Stimulated activated CD4-positive, alpha-beta T cell treated with anti-CD3 and anti-CD28 coated beads, Interleukin-1b, Interleukin-23, amount 100 ng/mL, for 4 hours (primary cell): ENCODE measurements at regions not wholly inside any gene's neighbourhood (a gene's known extent, or its start where the extent isn't known, plus 50 kb on each side); places are given as distances from the start of the nearest gene placed in this dataset.
"Not testable (repeated sequence)": the region's sequence is repeated elsewhere in the genome, so short reads cannot be mapped to it uniquely, and the experiment has no call there.

Source experiments
- DNase-seq, 2 donors: peaks; one replicate each; pipeline ENCODE4 v3.0.0-alpha.2; 2020; ENCODE audit warnings: low read depth in 2 of 2

DNA sequence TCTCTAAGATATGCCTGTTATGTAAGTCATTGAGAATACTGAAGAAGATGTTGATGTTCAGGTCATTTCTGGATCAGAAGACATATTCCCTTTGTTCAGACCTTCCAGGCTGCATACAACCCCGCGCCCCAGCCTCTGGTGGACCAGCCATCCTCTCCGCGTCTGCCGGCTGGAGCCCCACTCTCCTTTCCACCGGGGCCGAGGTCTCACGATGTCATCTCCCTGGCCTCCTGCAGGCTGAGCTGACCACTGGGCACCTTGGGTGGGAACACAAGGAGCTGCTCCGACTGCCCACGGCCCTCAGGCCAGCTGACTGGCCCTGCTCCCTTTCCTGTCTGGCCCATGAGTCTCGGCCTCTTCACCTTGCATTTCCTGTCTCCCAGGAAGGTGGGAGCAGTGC lies 124.6 kb downstream of the SHANK2 start:
- DNase-seq: no peak

DNA sequence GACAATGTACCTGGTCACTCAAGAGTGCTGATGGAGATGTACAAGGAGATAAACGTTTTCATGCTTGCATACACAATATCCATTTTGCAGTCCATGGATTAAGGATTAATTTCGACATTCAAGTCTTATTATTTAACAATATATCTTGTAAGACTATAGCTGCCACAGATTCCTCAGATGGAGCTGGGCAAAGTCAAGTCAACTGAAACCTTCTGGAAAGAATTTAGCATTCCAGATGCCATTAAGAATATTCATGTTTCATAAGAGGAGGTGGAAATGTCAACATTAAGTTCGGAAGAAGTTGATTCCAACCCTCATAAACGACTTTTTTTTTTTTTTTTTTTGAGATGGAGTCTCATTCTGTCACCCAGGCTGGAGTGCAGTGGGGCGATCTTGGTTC lies 126.0 kb downstream of the SHANK2 start:
- not testable (repeated sequence) for DNase-seq

DNA sequence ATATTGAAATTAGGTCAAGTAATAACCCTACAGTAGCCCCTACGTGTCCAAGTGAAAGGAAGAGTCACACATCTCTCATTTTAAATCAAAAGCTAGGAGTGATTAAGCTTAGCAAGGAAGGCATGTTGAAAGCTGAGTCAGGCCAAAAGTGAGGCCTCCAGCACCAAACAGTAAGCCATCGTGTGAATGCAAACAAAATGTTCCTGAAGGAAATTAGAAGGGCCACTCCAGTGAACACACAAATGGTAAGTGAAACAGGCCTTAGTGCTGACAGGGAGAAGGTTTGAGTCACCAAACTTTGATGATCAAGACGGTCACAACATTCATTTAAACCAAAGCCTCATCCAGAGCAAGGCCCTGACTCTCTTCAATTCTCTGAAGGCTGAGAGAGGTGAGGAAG lies 127.2 kb downstream of the SHANK2 start:
- DNase-seq: no peak

DNA sequence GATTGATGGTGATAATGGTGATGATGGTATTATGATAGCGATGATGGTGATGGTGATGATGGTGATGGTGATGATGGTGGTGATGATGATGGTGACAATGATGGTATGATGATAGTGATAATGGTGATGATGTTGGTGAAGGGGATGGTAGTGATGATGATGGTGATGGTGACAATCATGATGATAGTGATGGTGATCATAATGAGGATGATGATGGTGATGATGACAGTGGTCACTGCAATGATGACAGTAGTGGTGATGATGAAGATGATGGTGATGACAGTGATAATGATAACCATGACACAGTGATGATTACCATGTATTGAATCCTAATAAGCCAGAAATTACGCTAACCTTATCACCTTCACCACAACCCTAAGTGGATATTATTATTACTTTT lies 128.2 kb downstream of the SHANK2 start:
- no peak for DNase-seq

DNA sequence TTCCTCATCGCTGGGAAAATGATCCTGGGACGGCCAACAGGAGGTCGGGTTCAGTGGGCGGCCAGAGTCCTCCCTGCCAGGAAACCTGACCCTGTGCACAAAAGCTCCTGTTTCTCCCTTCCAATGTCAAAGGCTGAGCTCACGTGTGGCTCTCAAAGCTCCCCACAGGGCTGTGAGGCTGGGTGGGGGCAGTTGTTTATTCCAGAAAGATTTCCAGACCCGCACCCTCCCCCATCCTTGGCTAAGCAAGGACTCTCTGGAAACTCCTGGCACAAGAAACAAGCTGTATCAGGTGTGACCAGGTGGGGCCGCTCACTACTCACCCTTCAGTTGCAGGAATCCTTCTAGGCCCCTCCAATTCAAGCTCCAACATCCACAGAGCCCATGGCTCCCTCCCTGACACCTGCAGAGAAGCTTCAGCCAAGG lies 131.9 kb downstream of the SHANK2 start:
- DNase-seq: no peak

DNA sequence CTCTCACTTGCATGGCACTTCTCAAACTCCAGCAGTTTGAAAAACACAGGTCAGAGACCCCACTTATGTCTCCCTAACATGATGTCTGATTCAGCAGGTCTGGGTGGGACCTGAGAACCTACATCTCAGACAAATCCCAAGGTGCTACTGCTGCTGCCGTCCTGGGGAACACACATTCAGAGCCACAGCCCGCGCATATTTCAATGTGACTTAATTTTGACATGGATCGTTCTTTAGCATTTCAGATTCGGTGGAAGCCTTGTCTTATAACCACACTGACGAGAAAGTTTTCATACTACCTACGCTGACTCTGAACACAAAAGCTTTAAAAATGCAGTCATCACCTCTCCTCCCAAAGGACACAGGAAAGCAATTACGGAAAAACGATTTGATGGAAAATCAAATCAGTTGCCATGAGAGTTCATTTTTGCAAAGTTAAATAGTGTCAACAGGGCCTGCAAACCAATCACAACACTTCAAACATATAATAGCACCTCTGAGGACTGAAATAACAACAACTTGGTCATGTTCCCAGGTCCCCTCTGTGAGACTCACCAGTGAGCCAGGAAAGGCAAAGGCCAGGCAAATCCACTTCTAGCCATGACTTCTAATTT lies 132.6 kb downstream of the SHANK2 start:
- no peak for DNase-seq

DNA sequence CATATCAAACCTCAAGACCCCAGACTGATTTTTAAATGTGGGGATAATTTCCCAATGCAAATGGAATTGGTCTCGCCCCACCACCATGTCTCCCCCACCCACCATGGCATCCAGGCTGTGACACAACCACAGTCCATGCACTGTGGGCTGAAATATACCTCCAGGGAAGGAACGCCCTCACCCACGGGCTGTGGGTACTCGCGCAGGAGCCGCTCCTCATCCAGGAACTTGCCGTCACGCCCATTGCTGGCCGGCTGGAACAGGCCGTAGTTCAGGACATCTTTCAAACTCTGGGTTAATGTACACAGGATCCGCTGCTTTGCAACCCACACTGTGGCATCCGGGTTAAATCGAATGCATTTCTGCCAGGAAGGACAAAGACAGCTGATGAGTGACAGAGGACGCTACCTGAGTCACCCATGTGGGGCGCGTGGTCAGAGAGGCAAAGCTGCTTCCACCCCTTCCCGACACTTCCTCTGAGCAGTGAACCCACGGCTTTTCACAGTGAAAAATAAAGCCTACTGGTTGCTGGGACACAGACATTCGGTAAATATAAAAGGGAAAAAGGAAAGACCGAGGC lies 133.6 kb downstream of the SHANK2 start:
- no peak for DNase-seq

DNA sequence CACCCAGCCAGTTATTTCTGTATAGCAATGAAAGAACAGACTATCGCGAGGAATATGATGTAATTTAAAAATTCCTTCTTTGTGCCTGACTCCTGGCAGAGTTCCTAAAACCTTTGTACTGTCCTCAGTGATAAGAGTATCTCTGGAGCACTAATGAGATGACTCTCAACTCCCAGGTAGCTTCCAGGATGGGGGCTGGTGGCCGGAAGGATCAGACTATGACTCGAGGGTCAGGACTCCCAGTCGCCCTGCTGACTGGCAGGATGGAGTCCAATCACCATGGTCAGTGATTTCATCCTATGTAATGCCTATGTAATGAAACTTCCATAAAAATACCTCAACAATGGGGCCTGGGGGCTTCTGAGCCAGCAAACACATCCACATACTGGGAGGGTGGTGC lies 135.1 kb downstream of the SHANK2 start:
- no peak for DNase-seq

DNA sequence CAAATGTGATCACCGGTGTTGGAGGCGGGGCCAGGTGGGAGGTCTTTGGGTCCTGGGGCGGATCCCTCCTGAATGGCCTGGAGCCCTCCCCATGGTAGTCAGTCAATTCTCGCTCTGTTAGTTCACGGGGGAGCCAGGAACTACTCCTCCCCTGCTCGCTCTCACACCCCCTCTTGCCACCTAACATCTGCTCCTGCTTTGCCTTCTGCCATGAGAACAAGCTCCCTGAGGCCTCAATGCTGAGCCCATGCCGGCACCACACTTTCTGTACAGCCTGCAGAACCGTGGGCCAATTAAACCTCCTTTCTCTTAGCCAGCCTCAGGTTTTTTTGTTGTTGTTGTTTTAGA lies 135.7 kb downstream of the SHANK2 start:
- DNase-seq: no peak

DNA sequence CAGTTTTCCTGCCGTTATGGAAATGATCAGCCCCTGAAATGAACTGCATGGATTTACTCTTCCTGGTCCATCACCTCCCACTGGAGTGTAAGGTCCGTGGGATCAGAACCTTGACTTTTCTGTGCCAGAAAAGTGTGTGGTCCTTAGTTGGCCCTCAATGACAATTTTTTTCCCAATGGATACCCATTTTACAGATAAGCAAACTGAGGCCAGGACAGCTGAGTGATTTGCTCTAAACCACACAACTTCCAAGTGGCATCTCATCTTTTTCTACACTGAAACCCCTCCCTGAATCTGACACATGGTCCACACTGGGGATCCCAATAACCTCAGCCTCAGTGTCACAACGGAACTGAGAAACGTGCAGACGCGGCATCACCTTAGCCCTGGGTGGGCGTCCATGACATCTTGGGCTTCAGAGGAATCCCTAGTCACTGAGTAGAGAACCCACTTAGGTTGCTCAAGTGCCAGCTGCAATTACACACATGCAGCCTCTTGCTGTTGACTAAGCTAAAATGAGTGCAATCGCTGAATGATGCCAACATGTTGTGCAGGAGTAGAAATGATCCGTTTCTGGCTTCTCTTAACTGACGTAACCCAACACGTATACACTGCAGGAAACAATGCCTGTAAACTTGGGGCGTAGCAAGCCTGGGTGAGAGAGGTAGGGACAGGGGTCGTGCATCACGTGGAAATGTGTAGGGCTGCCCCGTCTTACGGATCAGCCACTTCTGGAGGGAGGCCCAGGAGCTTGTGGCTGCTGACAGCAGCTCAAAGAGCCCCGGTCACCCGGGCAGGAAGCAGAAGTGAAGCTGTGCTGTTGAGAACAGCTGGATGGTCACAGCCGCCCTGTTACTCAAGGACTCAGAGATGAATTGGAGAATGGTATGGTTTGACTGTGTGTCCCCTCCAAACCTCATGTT lies 136.3 kb downstream of the SHANK2 start:
- no peak for DNase-seq

DNA sequence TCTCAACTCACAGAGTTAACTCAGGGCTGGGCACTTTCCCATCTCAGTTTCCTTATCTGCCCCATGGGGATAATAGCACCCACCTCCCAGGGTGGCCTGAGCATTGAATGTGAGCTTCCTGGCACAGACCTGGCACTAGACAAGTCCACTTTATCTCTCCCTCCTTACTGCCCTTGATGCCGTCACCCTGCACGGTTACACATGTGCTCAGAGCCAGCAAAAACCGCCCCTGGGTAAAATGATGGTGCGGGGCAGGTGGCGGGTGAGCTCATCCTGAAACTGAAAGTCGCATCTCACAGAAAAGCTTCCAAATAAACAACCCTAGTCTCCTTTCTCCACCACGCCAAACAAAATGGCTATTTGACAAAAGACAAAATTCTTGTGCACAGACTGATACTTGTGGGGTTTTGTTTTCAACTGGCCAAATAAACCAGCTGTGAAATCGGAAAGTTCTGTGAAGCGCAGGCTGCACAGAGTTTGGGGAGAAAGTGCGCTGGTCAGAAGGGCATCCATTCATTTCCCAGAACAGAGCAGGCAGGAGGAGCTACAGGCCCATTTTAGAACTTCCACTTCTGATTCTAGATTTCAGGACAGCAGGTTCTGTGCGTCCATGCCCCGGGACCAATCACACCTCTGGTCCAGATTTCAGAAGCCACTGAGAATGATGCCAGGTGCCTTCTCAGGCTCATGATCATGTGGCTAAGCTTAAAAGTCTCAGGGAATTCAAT lies 138.1 kb downstream of the SHANK2 start:
- no peak for DNase-seq

DNA sequence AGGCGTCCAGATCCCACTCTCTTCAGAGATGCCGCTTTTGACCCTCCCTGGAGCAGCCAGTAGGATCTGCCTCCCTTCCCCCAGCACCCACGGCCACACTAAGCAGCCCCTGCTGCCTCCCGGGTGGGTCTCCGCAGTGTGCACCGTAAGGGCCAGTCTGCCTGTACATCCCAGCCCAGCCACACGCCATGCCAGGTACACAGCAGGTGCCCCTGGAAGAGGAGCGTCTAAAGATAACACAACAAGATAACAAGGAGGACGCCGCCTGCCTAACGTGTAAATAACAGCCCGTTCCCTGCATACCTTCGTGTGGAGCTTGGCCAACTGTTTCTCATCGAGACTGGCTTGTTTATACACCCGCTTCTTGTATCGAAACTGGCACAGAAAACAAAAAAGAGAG lies 139.4 kb downstream of the SHANK2 start:
- no peak for DNase-seq

DNA sequence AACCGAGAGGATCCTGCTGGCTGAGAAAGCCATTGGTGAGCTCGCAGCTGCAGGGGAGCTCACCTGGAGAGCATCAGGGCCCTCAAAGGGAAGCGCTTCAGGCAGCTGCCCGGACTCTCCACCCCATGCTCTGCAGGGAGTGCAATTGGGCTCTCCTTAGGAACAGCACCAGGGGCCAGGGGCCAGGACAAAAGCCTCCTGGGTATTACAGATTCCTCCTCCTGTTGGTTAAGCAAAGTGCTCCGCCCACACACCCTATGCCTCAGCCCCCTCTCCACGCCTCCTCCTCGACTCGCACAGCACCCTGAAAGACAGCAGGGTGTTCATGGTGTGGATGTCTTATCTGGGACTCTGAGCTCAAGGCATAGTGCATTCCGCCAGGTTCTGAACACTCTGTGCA lies 139.9 kb downstream of the SHANK2 start:
- no peak for DNase-seq

DNA sequence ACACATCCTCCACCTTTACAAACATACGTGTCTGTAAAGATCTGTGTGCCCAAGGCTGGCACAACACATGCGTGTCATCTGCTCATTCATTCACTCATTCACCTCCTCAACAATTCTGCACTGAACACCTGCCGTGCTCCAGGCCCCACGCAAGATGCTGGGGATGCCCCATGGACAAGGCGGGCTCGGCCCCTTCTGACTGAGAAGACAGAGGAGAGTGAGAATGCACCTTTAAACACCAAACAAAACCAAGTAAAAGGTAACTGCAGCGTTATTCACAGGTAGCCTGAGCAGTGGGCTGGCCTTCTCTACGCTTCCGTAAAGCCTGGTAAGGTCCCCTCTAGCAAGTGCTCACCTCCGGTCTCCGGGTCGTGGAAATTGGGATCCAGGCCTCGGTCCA lies 142.8 kb downstream of the SHANK2 start:
- no peak for DNase-seq

DNA sequence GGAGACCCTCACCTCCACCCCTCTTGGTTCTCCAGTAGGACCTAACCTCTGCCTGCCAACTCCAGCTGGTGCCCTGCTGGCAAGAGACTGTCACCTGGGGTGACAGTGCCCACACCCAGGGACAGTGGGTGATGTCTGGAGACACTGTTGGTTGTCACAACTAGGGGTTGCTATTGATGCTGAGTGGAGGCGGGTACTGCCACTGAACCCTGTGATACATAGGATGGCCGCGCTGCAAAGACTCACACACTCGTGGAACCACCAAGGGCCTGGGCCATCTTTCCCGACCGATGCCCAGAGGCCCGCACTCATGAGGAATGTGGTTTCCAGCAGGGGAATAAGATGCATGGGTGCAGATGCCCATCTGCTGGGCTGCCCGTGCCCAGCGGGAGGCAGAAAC lies 143.2 kb downstream of the SHANK2 start:
- DNase-seq: no peak

DNA sequence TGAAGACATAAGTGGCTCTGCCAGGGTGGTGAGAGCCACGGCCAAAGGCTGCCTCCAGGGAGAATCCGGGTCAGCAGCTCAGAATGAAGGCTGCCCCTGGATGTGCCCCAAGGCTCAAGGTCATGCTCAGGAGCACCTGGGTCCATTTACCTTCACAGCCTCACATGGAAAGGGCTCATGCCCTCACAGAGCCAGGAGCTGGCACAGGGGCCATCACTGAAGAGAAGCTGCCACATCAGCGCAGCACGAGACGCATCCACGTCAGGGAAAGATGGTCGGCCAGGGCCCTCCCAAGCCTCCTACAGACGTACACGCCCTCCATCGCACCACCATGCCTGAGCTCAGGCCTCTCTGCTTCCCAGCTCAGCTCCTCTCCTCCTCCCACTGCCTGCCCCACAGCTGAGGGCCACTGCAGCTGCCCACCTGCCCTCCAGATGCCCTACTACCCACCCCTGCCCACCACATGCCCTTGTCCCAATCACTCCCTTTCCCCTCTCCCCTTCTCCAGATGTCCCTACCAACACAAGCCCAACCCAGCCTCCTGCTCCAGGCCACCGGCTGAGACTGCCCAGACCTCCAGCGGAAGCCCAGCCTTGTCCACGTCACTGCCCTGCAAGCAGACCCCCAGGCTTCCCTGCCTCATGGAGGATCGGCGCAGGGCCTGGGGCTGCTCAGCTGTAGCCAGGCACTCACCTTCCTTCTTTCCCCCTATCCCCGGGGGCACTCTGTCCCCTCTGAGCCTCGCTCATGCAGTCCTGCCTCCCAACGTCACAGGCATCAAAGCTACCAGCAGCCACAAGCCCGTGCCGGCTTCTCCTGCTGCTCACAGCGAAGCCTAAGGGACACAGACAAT lies 144.1 kb downstream of the SHANK2 start:
- no peak for DNase-seq

DNA sequence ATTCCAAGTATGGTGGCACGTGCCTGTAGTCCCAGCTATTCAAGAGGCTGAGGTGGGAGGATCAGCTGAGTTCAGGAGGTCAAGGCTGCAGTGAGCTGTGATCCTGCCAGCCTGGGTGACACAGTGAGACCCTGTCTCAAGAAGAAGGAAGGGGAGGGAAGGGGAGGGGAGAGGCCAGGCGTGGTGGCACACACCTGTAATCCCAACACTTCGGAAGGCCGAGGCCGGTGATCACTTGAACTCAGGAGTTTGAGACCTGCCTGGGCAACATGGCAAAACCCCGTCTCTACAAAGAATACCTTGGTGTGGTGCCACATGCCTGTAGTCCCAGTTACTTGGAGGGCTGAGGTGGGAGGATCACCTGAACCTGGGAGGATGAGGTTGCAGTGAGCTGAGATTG lies 145.7 kb downstream of the SHANK2 start:
- DNase-seq: no peak

DNA sequence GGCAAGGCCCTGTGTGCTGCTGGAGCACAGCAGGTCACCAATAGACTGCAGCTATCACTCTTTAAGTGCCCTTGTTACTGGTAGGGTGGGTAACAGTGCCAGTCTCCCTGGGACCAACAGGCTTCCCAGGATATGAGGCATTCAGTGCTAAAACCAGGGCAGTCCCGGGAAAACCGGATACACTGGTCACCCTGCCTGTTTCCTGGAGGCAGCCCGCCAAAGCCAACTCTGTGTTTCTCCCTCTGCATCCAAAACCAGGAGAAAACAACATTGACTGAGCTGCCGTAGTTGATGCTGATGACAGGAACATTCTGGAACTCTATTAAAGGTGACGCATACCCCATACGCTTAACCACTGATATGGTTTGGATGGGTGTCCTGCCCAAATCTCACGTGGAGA lies 149.1 kb downstream of the SHANK2 start:
- no peak for DNase-seq

DNA sequence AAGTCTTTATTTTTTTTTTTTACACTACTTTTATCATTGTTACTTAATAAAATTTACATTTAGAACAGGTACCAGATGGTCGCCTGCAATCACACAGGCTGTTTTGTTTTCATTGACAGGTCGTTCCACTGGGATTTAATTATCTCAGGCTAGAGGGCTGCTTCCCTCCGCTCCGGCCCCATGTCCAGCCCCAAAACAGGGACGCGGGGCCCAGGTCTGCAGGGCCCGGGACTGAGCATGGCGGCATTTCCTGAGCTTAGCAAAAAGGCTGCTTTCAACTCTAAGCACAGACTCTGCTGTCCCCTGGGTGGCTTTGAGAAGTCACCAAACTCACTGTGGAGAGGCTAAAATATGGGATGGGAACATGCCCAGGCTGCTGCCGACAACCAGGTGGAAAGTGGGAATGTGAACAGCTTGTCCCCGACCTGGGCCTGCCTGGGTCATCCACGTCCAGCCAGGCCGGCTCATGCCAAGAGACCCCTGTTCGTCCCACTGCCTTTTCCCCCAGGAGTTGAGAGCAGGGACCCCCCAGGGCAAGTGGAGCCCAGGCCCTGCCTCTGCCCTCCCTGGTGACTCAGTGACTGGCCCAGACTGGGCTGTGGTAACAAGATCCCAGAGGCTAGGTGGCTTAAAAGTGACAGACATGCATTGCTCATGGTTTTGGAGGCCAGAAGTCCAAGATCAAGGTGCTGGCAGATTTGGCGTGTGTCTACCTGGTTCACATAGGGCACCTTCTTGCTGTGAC lies 150.0 kb downstream of the SHANK2 start:
- no peak for DNase-seq

DNA sequence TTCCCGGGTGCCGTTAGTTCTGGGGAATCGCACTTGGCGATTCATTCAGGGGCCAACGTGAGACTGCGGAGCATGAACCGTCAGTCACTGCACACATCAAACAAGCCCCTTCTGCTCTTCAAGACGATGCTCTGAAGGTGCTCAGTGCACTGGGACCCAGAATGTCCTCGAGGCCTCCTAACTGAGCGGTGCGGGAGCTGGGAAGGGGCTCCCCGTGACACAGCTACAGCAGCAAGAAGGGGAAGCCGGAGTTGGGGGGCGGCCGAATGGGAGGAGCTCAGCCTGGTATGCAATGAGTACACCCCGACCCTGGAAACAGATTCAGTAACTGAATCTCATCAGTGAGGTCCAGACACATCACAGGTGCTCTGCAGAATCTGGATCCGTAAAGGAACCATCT lies 150.8 kb downstream of the SHANK2 start:
- DNase-seq: no peak

DNA sequence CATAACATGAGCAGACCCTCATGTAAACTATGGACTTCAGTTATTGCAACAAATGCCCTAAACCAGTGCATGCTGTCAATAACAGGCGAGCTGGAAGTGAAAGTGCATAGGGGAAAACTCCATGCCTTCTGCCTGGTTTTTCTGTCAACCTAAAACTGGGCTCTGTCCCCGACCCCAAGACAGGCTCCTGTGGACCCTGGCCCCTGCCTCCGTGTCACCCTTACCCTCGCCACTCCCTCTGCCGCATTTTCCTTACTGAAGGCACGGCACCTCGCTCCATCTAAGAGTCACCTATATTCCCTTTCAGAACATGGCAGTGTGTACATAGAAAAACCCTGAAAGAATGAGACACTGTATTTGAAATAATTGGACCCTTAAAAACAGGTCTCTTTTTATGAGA lies 151.3 kb downstream of the SHANK2 start:
- no peak for DNase-seq
